Esophagus squamous epithelium (tissue), 5 donors: ENCODE measurements at regions not wholly inside any gene's neighbourhood (a gene's known extent, or its start where the extent isn't known, plus 50 kb on each side); places are given as distances from the start of the nearest gene placed in this dataset.

ENCODE experiments used
- DNase-seq: peaks from one replicate; lab custom pipeline; 2025; lab: John Stamatoyannopoulos, UW
- H3K27ac ChIP-seq, 4 donors: fragments of 200-600 bp; sonication (generic); one replicate each; pipeline ENCODE4 v1.5.1; 2016 to 2019; ENCODE audit warnings: mild to moderate bottlenecking in 1 of 4
- H3K27me3 ChIP-seq, 4 donors: fragments of 200-600 bp; sonication (generic); 1 replicate in 3 of 4; 2 replicates in 1 of 4; pipeline versions ENCODE4 v1.5.1 to v1.6.0; 2017 to 2021; ENCODE audit warnings: antibody characterized with exemption in 1 of 4
- H3K36me3 ChIP-seq, 3 donors: fragments of 200-600 bp; sonication (generic); one replicate each; pipeline ENCODE4 v1.5.1; 2016 to 2019
- H3K4me1 ChIP-seq, 3 donors: fragments of 200-600 bp; sonication (generic); one replicate each; pipeline ENCODE4 v1.5.1; 2017 to 2019
- H3K4me3 ChIP-seq, 4 donors: fragments of 200-600 bp; sonication (generic); 1 replicate in 3 of 4; 2 replicates in 1 of 4; pipeline ENCODE4 v1.5.1; 2016 to 2019; ENCODE audit warnings: mild to moderate bottlenecking in 2 of 4, moderate library complexity in 1 of 4
- H3K9me3 ChIP-seq, 3 donors: fragments of 200-600 bp; sonication (generic); one replicate each; pipeline ENCODE4 v1.5.1; 2016 to 2019
- CTCF ChIP-seq, 6 experiments: fragments of 450-650 bp in 4 of 6; fragments of 200-600 bp in 2 of 6; sonication (generic) in 2 of 6; IDR thresholded peaks; one replicate each; pipeline ENCODE4 v1.5.1; 2016 to 2019; ENCODE audit warnings: antibody characterized with exemption in 6 of 6, mild to moderate bottlenecking in 4 of 6, moderate library complexity in 4 of 6
- POLR2A ChIP-seq, 4 donors: fragments of 450-650 bp; IDR thresholded peaks; one replicate each; pipeline ENCODE4 v1.6.1; 2017; ENCODE audit warnings: antibody characterized with exemption in 4 of 4, mild to moderate bottlenecking in 4 of 4, moderate library complexity in 3 of 4
- WGBS, 2 donors: methylation state at CpG; one replicate each; pipeline ENCODE4 v1.1.5; 2018; 5-methylcytosine and 5-hydroxymethylcytosine counted together
- intact Hi-C: fragments of 100-400 bp; cut with DNase I; formaldehyde crosslinking; loops from one replicate; pipeline ENCODE4 v1.15.0; 2022
- donor health status: DM: yes; HTN: yes; CAD: no.

DNA sequence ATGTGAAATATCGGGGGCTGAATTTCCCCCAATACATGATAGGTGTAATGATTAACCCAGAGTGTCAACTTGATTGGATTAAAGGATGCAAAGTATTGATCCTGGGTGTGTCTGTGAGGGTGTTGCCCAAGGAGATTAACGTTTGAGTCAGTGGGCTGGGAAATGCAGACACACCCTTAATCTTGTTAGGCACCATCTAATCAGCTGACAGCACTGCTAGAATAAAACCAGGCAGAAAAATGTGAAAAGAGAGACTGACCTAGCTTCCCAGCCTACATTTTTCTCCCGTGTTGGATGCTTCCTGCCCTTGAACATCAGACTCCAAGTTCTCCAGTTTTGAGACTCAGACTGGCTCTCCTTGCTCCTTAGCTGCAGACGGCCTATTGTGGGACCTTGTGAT lies 247.8 kb downstream of the OTOL1 start:
- no peak for DNase-seq

GRCh38 chr3:161745741-161746140 lies 249.1 kb downstream of the OTOL1 start:
- H3K27me3 ChIP-seq, result no peaks in the 10 kb centered on the region
- no peaks in the 10 kb centered on the region for H3K9me3 ChIP-seq
- TF ChIP-seq CTCF (IDR thresholded peaks at IDR 0.05) (no peak), POLR2A (IDR thresholded peaks at IDR 0.05) (no peak)
- no peak for DNase-seq
- intact Hi-C loops, result no loop called here
- H3K4me3 ChIP-seq, result no peak overlapping the region
- no peak overlapping the region for H3K27ac ChIP-seq
- no peaks in the 10 kb centered on the region for H3K36me3 ChIP-seq
- H3K4me1 ChIP-seq, result no peaks in the 10 kb centered on the region

More for the DNA sequence above, 247.8 kb downstream of the OTOL1 start:
- no peaks in the 10 kb centered on the region for H3K36me3 ChIP-seq
- WGBS, 2 donors, result 65 to 71% methylated on average over 4 of the region's 4 CpGs
- no peaks in the 10 kb centered on the region for H3K9me3 ChIP-seq
- H3K27me3 ChIP-seq, result no peaks in the 10 kb centered on the region
- intact Hi-C loops, result no loop called here
- no peaks in the 10 kb centered on the region for H3K4me1 ChIP-seq
- TF ChIP-seq POLR2A (IDR thresholded peaks at IDR 0.05) (no peak), CTCF (IDR thresholded peaks at IDR 0.05) (no peak)
- H3K4me3 ChIP-seq, result no peak overlapping the region
- H3K27ac ChIP-seq, result no peak overlapping the region

GRCh38 chr3:161748049-161748448 lies 251.4 kb downstream of the OTOL1 start:
- no peak for TF ChIP-seq POLR2A (IDR thresholded peaks at IDR 0.05)
- H3K4me3 ChIP-seq, result no peak overlapping the region
- DNase-seq, result no peak
- H3K4me1 ChIP-seq, result no peaks in the 10 kb centered on the region
- no peak overlapping the region for H3K27ac ChIP-seq
- no peaks in the 10 kb centered on the region for H3K36me3 ChIP-seq
- H3K27me3 ChIP-seq, result no peaks in the 10 kb centered on the region
- H3K9me3 ChIP-seq, result no peaks in the 10 kb centered on the region
- intact Hi-C loops, result no loop called here

DNA sequence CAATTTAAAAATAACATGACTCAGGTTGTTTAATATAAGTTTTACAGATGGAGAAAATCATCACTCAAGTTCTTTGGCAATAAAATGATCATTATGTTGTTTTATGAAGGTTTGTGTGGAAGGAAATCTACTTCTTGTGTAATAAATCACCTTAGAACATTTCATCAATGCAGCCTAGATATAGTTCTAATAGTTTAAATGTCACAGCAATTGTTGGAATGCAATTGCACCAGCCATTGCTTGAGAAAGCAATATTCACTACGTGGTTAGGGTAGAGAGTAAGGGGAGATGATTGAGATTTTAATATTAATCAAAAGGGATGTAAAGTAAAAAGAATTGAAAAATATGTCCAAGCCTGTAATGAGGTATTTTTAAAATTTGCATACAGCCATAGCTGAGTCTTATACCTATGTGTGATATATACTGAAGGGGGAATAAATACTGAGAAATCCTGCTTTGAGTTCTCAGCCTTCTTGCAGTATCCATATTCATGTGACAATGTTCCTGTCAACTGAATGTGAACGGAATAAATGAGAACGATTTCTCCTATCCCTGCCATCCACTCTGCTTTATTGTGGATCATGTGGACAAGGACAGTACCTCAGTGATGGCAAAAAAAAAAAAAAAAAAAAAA lies 257.9 kb downstream of the OTOL1 start:
- 56 to 83% methylated on average over 3 of the region's 3 CpGs for WGBS, 2 donors
- Histone ChIP-seq H3K4me3 (no peak overlapping the region), H3K27me3 (no peaks in the 10 kb centered on the region), H3K9me3 (no peaks in the 10 kb centered on the region), H3K4me1 (no peaks in the 10 kb centered on the region), H3K27ac (no peak overlapping the region), H3K36me3 (no peaks in the 10 kb centered on the region)
- no peak for DNase-seq
- TF ChIP-seq POLR2A (IDR thresholded peaks at IDR 0.05) (no peak), CTCF (IDR thresholded peaks at IDR 0.05) (no peak)
- intact Hi-C loops, result no loop called here

DNA sequence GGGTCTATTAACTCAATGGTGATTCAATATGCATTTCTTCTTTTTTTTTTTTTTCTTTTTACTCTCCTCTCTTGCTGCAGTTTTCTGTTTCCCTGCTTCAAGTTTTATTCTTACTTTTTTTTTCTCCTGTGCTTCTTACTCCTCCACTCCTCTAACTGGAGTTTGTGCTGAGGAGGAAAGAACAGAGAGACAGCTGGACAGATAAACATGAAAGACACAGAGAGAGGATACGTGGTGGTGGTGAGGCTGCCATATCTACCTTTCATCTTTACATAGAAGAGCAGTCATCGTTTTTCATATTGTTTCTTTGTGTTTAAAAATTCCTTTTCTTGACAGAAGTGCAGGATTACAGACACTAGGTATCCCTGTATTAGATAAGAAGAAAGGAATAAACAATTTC lies 262.8 kb downstream of the OTOL1 start:
- H3K27ac ChIP-seq, result no peak overlapping the region
- WGBS, 2 donors, result 39 to 55% methylated on average over 2 of the region's 2 CpGs
- no peak overlapping the region for H3K4me3 ChIP-seq
- no peaks in the 10 kb centered on the region for H3K9me3 ChIP-seq
- H3K27me3 ChIP-seq, result no peaks in the 10 kb centered on the region
- TF ChIP-seq CTCF (IDR thresholded peaks at IDR 0.05) (no peak), POLR2A (IDR thresholded peaks at IDR 0.05) (no peak)
- intact Hi-C loops, result no loop called here
- H3K36me3 ChIP-seq, result no peaks in the 10 kb centered on the region
- no peak for DNase-seq
- H3K4me1 ChIP-seq, result no peaks in the 10 kb centered on the region

DNA sequence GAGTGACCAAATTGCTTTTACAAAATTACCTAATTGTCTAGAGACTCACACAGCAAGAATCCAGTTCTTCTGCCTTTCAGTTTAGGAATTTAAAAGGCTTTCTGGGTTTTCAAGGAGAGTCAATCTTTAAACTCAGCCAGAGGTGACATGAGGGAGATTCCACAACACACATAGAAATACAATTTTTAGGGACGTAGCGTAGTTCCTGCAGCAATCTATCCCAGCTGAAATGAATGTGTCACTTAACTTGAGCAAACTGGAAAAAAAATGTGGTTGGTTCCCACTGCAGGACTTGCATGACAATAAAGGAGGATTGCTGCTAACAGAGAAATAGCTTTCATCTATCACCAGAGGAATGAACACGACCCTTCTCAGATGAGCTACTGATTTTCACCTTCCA lies 269.7 kb downstream of the OTOL1 start:
- TF ChIP-seq CTCF (IDR thresholded peaks at IDR 0.05), result no peak
- no peaks in the 10 kb centered on the region for H3K4me1 ChIP-seq
- DNase-seq, result no peak
- intact Hi-C loops, result no loop called here
- WGBS, 2 donors, result 60 to 66% methylated on average over 3 of the region's 3 CpGs
- no peak overlapping the region for H3K4me3 ChIP-seq
- no peak overlapping the region for H3K27ac ChIP-seq
- H3K36me3 ChIP-seq, result no peaks in the 10 kb centered on the region
- no peaks in the 10 kb centered on the region for H3K27me3 ChIP-seq
- no peaks in the 10 kb centered on the region for H3K9me3 ChIP-seq
